ENCODE measurements at regions not wholly inside any gene's neighbourhood (a gene's known extent, or its start where the extent isn't known, plus 50 kb on each side); places are given as distances from the start of the nearest gene placed in this dataset.

- no peak for DNase-seq (ENCODE audit: low spot score)
Observed at GRCh38 chr12:39125566-39125965, 220.2 kb upstream of the CPNE8 start.

- DNase-seq (ENCODE audit: low spot score), result no peak
Observed at GRCh38 chr12:39124768-39125167, 219.4 kb upstream of the CPNE8 start.

- DNase-seq (ENCODE audit: low spot score), result no peak
Observed at GRCh38 chr12:39123580-39124253, 218.3 kb upstream of the CPNE8 start.

GRCh38 chr12:39122562-39123204, 217.3 kb upstream of the CPNE8 start:
- no peak for DNase-seq (ENCODE audit: low spot score)

GRCh38 chr12:39116861-39117260, 211.5 kb upstream of the CPNE8 start:
- no peak for DNase-seq (ENCODE audit: low spot score)

- no peak for DNase-seq (ENCODE audit: low spot score)
Observed at GRCh38 chr12:39112064-39112463, 206.7 kb upstream of the CPNE8 start.

GRCh38 chr12:39105111-39105510, 199.7 kb upstream of the CPNE8 start:
- no peak for DNase-seq (ENCODE audit: low spot score)

- DNase-seq (ENCODE audit: low spot score), result peak; percentile 28
Observed at GRCh38 chr12:39103552-39104165, 198.3 kb upstream of the CPNE8 start.

- no peak for DNase-seq (ENCODE audit: low spot score)
Observed at GRCh38 chr12:39102474-39103209, 197.3 kb upstream of the CPNE8 start.

- no peak for DNase-seq (ENCODE audit: low spot score)
Observed at GRCh38 chr12:39095636-39096330, 190.4 kb upstream of the CPNE8 start.

- no peak for DNase-seq (ENCODE audit: low spot score)
Observed at GRCh38 chr12:39081910-39082309, 176.5 kb upstream of the CPNE8 start.

- DNase-seq (ENCODE audit: low spot score), result no peak
Observed at GRCh38 chr12:39077226-39077625, 171.8 kb upstream of the CPNE8 start.

- DNase-seq (ENCODE audit: low spot score), result no peak
Observed at GRCh38 chr12:39074063-39074462, 168.7 kb upstream of the CPNE8 start.

- DNase-seq (ENCODE audit: low spot score), result no peak
Observed at GRCh38 chr12:39072658-39073057, 167.3 kb upstream of the CPNE8 start.

- no peak for DNase-seq (ENCODE audit: low spot score)
Observed at GRCh38 chr12:39071611-39072010, 166.2 kb upstream of the CPNE8 start.

- no peak for DNase-seq (ENCODE audit: low spot score)
Observed at GRCh38 chr12:39070775-39071174, 165.4 kb upstream of the CPNE8 start.

- no peak for DNase-seq (ENCODE audit: low spot score)
Observed at GRCh38 chr12:39065455-39065854, 160.1 kb upstream of the CPNE8 start.

- no peak for DNase-seq (ENCODE audit: low spot score)
Observed at GRCh38 chr12:39064708-39065107, 159.3 kb upstream of the CPNE8 start.

- no peak for DNase-seq (ENCODE audit: low spot score)
Observed at GRCh38 chr12:39062266-39062996, 157.0 kb upstream of the CPNE8 start.

- DNase-seq (ENCODE audit: low spot score), result no peak
Observed at GRCh38 chr12:39061576-39061975, 156.2 kb upstream of the CPNE8 start.

GRCh38 chr12:39048395-39048794, 143.0 kb upstream of the CPNE8 start:
- DNase-seq (ENCODE audit: low spot score), result no peak

All from hematopoietic multipotent progenitor cell treated with erythropoietin and hydrocortisone succinate and interleukin-3 and kit ligand, for 17 days (in vitro differentiated cells).